OCI-LY3 (cell line): ENCODE measurements at regions not wholly inside any gene's neighbourhood (a gene's known extent, or its start where the extent isn't known, plus 50 kb on each side); places are given as distances from the start of the nearest gene placed in this dataset.
"Not testable (repeated sequence)": the region's sequence is repeated elsewhere in the genome, so short reads cannot be mapped to it uniquely, and the experiment has no call there.

Source experiments
- H2AFZ ChIP-seq: fragments of 200-600, 300-600 bp; shearing (Covaris generic); 2 replicates; pipeline ENCODE4 v1.6.0; 2014; ENCODE audit warnings: antibody characterized with exemption, low read depth, low read length
- H3K27ac ChIP-seq: fragments of 200-600, 300-600 bp; sonication (generic); 2 replicates; pipeline ENCODE4 v1.5.1; 2014; ENCODE audit warnings: mild to moderate bottlenecking, low read length, moderate library complexity, mixed read lengths
- H3K27me3 ChIP-seq: fragments of 200-600, 300-600 bp; sonication (generic); 2 replicates; pipeline ENCODE4 v1.6.1; 2014; ENCODE audit warnings: low read depth, low read length, mixed read lengths
- H3K36me3 ChIP-seq: fragments of 200-600, 300-600 bp; sonication (generic); replicated peaks from 2 replicates; pipeline ENCODE3; 2014; ENCODE audit warnings: low read depth, low read length, mixed read lengths
- H3K4me1 ChIP-seq: fragments of 300-600, 200-600 bp; sonication (generic); 2 replicates; pipeline ENCODE4 v1.6.1; 2014; ENCODE audit warnings: low read length, mixed read lengths
- H3K4me2 ChIP-seq: fragments of 200-600, 300-600 bp; sonication (generic); 2 replicates; pipeline ENCODE4 v1.6.1; 2014; ENCODE audit warnings: low read length, mixed read lengths
- H3K4me3 ChIP-seq: fragments of 300-600, 200-600 bp; sonication (generic); 2 replicates; pipeline ENCODE4 v1.5.1; 2014; ENCODE audit warnings: antibody characterized with exemption, mild to moderate bottlenecking, low read length, moderate library complexity
- H3K79me2 ChIP-seq: fragments of 300-600, 200-600 bp; shearing (Covaris generic); 2 replicates; pipeline ENCODE4 v1.6.1; 2014; ENCODE audit warnings: mild to moderate bottlenecking, low read length, mixed read lengths
- H3K9ac ChIP-seq: fragments of 300-600, 200-600 bp; shearing (Covaris generic); 2 replicates; pipeline ENCODE4 v1.6.0; 2014; ENCODE audit warnings: mild to moderate bottlenecking, low read length, moderate library complexity
- H3K9me3 ChIP-seq: fragments of 200-600, 300-600 bp; shearing (Covaris generic); 2 replicates; pipeline ENCODE4 v1.6.1; 2014; ENCODE audit warnings: low read length, mixed read lengths; ENCODE audit not compliant: insufficient read depth
- H4K20me1 ChIP-seq: fragments of 200-600, 300-600 bp; sonication (generic); 2 replicates; pipeline ENCODE4 v1.6.1; 2016; ENCODE audit warnings: low read length, mixed read lengths; ENCODE audit not compliant: insufficient read depth

GRCh38 chr16:15207202-15207981 lies 113.3 kb upstream of the RRN3 start:
- H3K79me2 ChIP-seq, H3K4me1 ChIP-seq, H3K4me2 ChIP-seq, H3K27me3 ChIP-seq, H4K20me1 ChIP-seq, H2AFZ ChIP-seq, H3K9ac ChIP-seq, H3K36me3 ChIP-seq, H3K27ac ChIP-seq, H3K4me3 ChIP-seq, H3K9me3 ChIP-seq: not testable (repeated sequence)

DNA sequence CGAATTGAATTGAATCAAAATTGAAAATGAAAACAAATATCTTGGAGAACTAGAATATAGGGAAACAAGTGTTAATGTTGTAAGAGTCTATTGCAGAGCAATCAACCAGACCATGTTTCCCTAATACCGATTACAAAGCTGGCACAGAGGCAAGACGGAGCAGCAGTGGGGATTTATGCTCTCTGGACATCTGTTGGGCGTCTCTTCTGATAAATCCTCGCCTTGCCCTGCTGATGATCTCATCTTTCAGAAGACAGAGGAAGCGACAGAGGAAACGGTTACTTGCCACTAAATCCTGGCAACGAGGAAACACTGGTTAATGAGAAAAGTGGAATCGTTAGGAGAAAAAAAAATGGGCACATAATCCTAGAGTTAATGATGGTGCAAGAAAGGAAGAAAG lies 112.4 kb upstream of the RRN3 start:
- not testable (repeated sequence) for H3K9ac ChIP-seq, H4K20me1 ChIP-seq, H3K36me3 ChIP-seq, H3K27me3 ChIP-seq, H3K4me3 ChIP-seq, H2AFZ ChIP-seq, H3K79me2 ChIP-seq, H3K27ac ChIP-seq, H3K9me3 ChIP-seq, H3K4me1 ChIP-seq, H3K4me2 ChIP-seq

DNA sequence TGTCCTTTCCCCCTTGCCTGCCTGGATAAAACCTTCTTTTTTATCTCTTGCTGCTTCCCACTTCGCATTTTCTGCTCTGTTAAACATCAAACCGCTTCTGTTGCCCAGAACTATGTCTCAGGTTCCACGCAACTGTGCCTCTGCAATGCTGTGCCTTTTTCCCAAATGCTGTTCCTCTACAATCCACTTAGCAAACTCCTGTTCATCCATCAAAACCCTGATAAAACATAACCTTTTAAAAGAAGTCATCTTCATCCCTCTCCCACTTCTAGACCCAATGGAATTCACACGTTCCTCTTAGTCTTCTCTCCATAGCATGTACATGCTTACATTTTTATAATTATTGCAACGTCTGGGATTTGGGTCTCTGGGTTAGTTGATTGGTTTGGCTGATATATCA lies 111.9 kb upstream of the RRN3 start:
- H3K79me2 ChIP-seq, H4K20me1 ChIP-seq, H3K27me3 ChIP-seq, H3K9me3 ChIP-seq, H3K4me3 ChIP-seq, H3K9ac ChIP-seq, H3K36me3 ChIP-seq, H3K27ac ChIP-seq, H3K4me2 ChIP-seq, H3K4me1 ChIP-seq, H2AFZ ChIP-seq: not testable (repeated sequence)

GRCh38 chr16:15204571-15204970 lies 110.5 kb upstream of the RRN3 start:
- not testable (repeated sequence) for H2AFZ ChIP-seq, H3K9ac ChIP-seq, H3K36me3 ChIP-seq, H4K20me1 ChIP-seq, H3K79me2 ChIP-seq, H3K27ac ChIP-seq, H3K27me3 ChIP-seq, H3K4me1 ChIP-seq, H3K4me2 ChIP-seq, H3K9me3 ChIP-seq, H3K4me3 ChIP-seq

DNA sequence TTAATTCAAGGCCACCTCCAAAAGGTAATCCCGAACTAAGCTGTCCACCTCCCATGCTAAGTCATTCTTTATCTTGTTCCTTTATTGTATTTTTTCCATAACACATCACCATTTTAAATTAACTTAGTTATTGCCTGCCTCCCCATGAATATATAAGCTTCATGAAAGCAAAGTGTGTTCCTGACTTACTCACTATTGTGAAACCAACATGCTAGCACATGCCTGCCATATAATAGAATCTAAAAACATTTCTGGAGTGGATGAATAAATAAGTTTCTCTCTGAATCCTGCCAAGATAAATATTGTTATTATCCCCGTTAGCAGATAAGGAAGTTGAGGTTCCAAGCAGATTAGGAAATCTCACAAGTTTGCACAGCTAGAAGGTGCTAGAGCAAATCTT lies 98.7 kb upstream of the RRN3 start:
- H3K79me2 ChIP-seq, H3K27me3 ChIP-seq, H3K36me3 ChIP-seq, H3K9ac ChIP-seq, H2AFZ ChIP-seq, H3K9me3 ChIP-seq, H3K27ac ChIP-seq, H3K4me3 ChIP-seq, H3K4me1 ChIP-seq, H3K4me2 ChIP-seq, H4K20me1 ChIP-seq: not testable (repeated sequence)

- H3K9ac ChIP-seq, H3K36me3 ChIP-seq, H4K20me1 ChIP-seq, H3K4me1 ChIP-seq, H3K4me2 ChIP-seq, H3K27me3 ChIP-seq, H3K79me2 ChIP-seq, H3K27ac ChIP-seq, H2AFZ ChIP-seq, H3K4me3 ChIP-seq, H3K9me3 ChIP-seq: not testable (repeated sequence)
Measured at GRCh38 chr16:15192197-15192596, 98.1 kb upstream of the RRN3 start.

GRCh38 chr16:15189478-15189877 lies 95.4 kb upstream of the RRN3 start:
- not testable (repeated sequence) for H3K36me3 ChIP-seq, H3K9ac ChIP-seq, H3K27ac ChIP-seq, H3K79me2 ChIP-seq, H3K9me3 ChIP-seq, H2AFZ ChIP-seq, H3K4me3 ChIP-seq, H3K4me1 ChIP-seq, H3K4me2 ChIP-seq, H3K27me3 ChIP-seq, H4K20me1 ChIP-seq
